Muscle layer of duodenum (tissue), 2 donors: ENCODE measurements at regions not wholly inside any gene's neighbourhood (a gene's known extent, or its start where the extent isn't known, plus 50 kb on each side); places are given as distances from the start of the nearest gene placed in this dataset.
"Not testable (repeated sequence)": the region's sequence is repeated elsewhere in the genome, so short reads cannot be mapped to it uniquely, and the experiment has no call there.

ENCODE experiments used
- H3K27ac ChIP-seq: one replicate; pipeline ENCODE4 v1.7.0; 2013; ENCODE audit warnings: mild to moderate bottlenecking, low read length
- H3K27me3 ChIP-seq: one replicate; pipeline ENCODE4 v1.7.0; 2013; ENCODE audit warnings: low read depth, mild to moderate bottlenecking, control low read depth, low read length
- H3K36me3 ChIP-seq, 2 donors: one replicate each; pipeline ENCODE4 v1.7.0; 2013; ENCODE audit warnings: low read length in 2 of 2, control low read depth in 1 of 2, mild to moderate bottlenecking in 1 of 2; ENCODE audit not compliant: insufficient read depth in 2 of 2, control insufficient read depth in 1 of 2
- H3K4me1 ChIP-seq, 2 donors: one replicate each; pipeline ENCODE4 v1.7.0; 2013; ENCODE audit warnings: low read length in 2 of 2, mild to moderate bottlenecking in 2 of 2, control low read depth in 1 of 2, moderate library complexity in 1 of 2; ENCODE audit not compliant: insufficient read depth in 2 of 2, control insufficient read depth in 1 of 2
- H3K4me3 ChIP-seq, 2 donors: one replicate each; pipeline ENCODE4 v1.7.0; 2013; ENCODE audit warnings: low read length in 2 of 2, low read depth in 1 of 2, mild to moderate bottlenecking in 1 of 2
- H3K9me3 ChIP-seq, 2 donors: one replicate each; pipeline ENCODE4 v1.7.0; 2013; ENCODE audit warnings: low read length in 2 of 2, control low read depth in 1 of 2, mild to moderate bottlenecking in 1 of 2; ENCODE audit not compliant: control insufficient read depth in 1 of 2
- donor health status: healthy.

DNA sequence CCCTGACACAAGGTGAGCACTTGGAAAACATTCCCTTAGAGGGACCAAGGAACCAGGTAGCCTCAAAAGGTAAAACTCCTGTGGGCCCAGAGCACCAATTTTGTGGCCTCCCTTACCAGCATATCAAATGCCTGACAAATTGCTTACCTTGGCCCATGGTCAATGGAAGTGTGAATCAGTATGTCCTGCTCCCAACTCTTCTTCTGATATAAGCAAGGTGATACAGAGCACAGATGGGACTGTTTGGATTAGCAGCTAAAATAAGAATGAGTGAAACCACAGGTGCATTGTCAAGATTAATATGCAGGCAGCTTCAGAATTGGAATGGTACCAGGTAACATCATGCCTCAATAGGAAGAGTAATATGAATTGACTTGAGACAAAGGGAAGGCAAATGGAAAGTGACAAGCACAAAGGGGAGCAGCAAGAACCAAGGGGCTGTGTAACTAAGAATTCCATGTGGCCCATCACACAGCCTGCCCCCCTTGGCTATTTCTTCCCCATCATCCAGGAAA lies 156.8 kb upstream of the KCND3 start:
- Histone ChIP-seq H3K4me3 (no peak overlapping the region), H3K4me1 (peaks cover 0 to 12% of the 10 kb centered on the region in 2 donors), H3K36me3 (no peaks in the 10 kb centered on the region), H3K27ac (no peak overlapping the region), H3K9me3 (peaks cover 0 to 8% of the 10 kb centered on the region in 2 donors), H3K27me3 (no peaks in the 10 kb centered on the region)

DNA sequence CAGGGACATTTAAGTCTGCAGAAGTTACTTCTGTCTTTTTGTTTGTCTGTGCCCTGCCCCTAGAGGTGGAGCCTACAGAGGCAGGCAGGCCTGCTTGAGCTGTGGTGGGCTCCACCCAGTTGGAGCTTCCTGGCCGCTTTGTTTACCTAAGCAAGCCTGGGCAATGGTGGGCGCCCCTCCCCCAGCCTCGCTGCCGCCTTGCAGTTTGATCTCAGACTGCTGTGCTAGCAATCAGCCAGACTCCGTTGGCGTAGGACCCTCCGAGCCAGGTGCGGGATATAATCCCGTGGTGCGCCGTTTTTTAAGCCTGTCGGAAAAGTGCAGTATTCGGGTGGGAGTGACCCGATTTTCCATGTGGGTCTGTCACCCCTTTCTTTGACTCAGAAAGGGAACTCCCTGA lies 170.7 kb upstream of the KCND3 start:
- H3K27me3 ChIP-seq, H3K36me3 ChIP-seq, H3K9me3 ChIP-seq, H3K4me3 ChIP-seq, H3K27ac ChIP-seq, H3K4me1 ChIP-seq: not testable (repeated sequence)

DNA sequence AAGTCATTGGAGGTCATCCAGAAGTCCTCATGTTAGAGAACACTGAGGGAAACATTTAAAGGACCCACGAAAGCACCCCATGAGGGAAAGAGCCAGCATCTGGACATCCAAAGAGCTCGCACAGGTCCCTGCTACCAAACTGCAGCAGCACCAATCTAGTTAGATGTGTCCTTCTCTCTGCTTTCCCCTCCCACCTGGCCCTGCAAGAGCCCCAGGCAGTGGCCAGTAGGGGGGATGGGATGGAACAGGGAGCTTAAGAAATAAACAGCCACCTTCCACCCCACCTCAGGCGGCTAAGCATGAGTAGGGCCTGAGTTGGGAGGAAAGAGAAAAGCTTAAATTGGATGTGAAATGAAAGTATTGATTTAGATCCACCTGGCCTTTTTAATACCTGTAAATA lies 175.9 kb upstream of the KCND3 start:
- Histone ChIP-seq H3K27ac (no peak overlapping the region), H3K4me3 (no peak overlapping the region)

DNA sequence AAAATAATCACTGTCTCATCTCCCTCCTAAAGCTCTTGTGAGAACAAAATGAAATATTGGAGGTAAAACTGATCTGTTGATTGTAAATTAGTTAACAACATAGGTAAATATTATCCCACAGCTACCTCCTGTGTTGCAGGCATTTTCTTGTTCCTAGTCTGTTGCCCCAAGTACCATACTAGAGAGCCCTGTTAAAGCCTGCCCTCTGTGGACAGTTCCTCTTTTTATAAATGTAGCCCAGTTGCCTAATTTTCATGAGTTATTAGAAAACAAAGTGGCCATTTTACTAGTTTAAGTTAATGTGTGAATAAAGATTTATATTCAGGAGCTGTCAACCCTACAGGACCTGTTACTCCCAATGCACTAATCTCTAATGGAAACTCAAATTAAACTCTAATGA lies 180.0 kb upstream of the KCND3 start:
- no peaks in the 10 kb centered on the region for H3K27me3 ChIP-seq
- no peak overlapping the region for H3K4me3 ChIP-seq
- H3K27ac ChIP-seq: no peak overlapping the region
- no peaks in the 10 kb centered on the region for H3K4me1 ChIP-seq
- no peaks in the 10 kb centered on the region for H3K36me3 ChIP-seq
- H3K9me3 ChIP-seq: no peaks in the 10 kb centered on the region

More for the DNA sequence above, 175.9 kb upstream of the KCND3 start:
- no peaks in the 10 kb centered on the region for H3K36me3 ChIP-seq
- H3K4me1 ChIP-seq: no peaks in the 10 kb centered on the region
- no peaks in the 10 kb centered on the region for H3K9me3 ChIP-seq
- H3K27me3 ChIP-seq: no peaks in the 10 kb centered on the region

DNA sequence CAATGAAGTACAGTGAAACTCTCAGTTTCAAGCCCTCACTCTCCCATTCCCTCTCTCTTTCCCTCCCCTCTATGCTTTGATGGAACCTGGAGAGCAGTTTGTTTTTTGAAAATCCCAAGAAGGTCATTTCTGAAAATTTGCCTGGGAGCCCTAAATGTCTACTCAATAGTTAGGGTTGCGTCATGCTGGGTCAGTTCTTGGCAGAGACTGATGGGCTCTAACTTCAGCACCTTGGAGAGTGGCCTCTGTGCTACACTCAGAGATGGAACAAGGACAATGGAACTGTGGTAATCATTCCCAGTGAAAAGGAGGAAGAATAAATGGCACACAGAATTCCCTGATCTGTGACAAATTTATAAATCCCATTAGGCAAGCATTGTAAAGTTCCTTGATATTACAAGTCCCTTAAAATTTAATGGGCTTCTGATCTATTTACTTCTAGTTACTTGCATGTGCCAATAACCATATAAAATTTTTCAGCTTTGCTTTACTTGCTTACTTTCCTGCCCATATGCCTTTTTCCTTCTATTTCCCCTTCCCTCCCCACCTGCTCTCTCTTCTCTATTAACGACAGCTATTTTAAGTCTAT lies 182.9 kb upstream of the KCND3 start:
- Histone ChIP-seq H3K36me3 (no peaks in the 10 kb centered on the region), H3K4me3 (no peak overlapping the region), H3K9me3 (no peaks in the 10 kb centered on the region)

DNA sequence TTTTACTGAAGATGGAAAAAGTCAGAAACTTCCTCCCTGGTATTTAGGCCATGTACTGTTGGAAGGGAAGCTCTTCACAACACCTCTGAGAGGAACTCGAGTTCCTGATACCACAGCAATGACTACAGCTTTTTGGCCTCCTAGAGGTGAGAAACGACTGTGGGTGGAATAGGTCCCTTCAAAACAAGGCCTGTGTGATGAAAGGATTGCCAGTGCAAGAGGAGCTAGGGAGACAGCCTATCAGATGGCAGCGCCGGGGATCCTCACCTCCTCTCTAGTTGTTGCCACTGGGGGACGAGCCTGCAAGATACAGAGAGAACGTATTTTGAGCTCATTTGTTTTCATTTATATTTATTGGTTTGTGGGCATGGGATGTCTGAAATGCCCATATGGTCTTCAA lies 187.8 kb upstream of the KCND3 start:
- Histone ChIP-seq H3K9me3 (no peaks in the 10 kb centered on the region), H3K4me3 (no peak overlapping the region), H3K4me1 (no peaks in the 10 kb centered on the region)

More for the DNA sequence above, 182.9 kb upstream of the KCND3 start:
- Histone ChIP-seq H3K4me1 (no peaks in the 10 kb centered on the region), H3K27ac (no peak overlapping the region), H3K27me3 (no peaks in the 10 kb centered on the region)

DNA sequence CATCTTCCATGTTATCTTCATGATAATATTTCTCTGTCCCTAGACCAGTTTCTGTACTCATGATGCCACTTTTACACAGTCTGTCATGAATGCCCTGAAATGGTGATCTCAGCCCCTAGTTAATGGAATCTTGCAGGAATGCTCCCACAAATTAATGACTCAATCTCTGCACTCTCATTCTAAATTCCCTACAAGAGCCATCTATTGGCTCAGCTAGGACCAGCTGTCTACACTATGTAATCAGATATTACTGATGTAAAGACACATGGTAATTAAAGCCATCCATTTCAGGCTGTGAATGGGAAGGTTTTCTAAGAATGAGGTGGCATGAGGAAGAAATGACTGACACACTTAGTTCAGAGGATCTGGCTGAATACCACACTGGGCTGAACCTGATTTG lies 199.1 kb upstream of the KCND3 start:
- Histone ChIP-seq H3K27ac (no peak overlapping the region), H3K4me3 (no peak overlapping the region), H3K36me3 (no peaks in the 10 kb centered on the region), H3K27me3 (no peaks in the 10 kb centered on the region), H3K9me3 (no peaks in the 10 kb centered on the region), H3K4me1 (no peaks in the 10 kb centered on the region)

More for the DNA sequence above, 187.8 kb upstream of the KCND3 start:
- no peak overlapping the region for H3K27ac ChIP-seq
- H3K27me3 ChIP-seq: no peaks in the 10 kb centered on the region
- no peaks in the 10 kb centered on the region for H3K36me3 ChIP-seq

DNA sequence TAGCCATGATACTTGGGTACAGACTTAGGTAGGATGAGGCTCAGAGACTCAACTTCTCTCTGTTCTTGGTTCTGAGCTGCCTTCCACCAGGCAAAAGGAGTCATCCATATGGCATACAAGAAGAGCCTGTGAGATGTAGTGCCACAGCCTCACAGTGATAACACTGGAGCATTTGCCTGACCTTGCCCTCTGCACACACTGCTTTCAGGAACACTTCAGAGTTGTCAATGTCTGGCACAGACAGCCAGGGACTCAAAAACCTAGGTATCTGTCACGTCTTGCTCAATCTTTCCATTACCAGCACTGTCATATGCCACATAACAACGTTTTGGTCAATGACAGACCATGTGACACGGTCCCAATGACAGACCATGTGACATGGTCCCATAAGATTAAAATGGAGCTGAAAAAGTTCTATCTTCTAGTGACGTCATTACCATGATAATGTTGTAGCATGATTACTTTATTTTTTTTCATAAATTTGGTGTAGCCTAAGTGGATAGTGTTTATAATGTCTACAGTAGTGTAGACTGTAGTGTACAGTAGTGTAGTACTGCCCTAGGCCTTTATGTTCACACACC lies 199.9 kb upstream of the CTTNBP2NL start:
- Histone ChIP-seq H3K27ac (no peak overlapping the region), H3K4me1 (no peaks in the 10 kb centered on the region), H3K27me3 (no peaks in the 10 kb centered on the region), H3K36me3 (no peaks in the 10 kb centered on the region), H3K4me3 (no peak overlapping the region), H3K9me3 (peaks cover 0 to 3% of the 10 kb centered on the region in 2 donors)

DNA sequence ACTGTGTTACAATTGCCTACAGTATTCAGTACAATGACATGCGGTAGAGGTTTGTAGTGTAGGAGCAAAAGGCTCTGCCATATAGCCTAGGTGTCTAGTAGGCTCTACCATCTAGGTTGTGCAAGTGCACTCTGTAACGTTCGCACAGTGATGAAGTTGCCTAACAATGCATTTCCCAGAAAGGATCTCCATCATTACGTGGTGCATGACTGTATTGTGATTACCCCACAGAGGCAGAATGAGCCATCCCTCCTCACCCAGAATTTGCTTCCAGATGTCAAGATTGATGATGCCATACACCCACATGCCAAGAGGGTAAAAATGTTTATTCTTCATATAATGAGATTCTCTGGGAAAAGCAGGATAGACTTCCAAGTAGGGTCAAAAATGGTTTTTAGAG lies 199.3 kb upstream of the CTTNBP2NL start:
- H3K36me3 ChIP-seq: no peaks in the 10 kb centered on the region
- peaks cover 0 to 3% of the 10 kb centered on the region in 2 donors for H3K9me3 ChIP-seq
- H3K4me3 ChIP-seq: no peak overlapping the region
- H3K4me1 ChIP-seq: no peaks in the 10 kb centered on the region
- no peak overlapping the region for H3K27ac ChIP-seq
- H3K27me3 ChIP-seq: no peaks in the 10 kb centered on the region

DNA sequence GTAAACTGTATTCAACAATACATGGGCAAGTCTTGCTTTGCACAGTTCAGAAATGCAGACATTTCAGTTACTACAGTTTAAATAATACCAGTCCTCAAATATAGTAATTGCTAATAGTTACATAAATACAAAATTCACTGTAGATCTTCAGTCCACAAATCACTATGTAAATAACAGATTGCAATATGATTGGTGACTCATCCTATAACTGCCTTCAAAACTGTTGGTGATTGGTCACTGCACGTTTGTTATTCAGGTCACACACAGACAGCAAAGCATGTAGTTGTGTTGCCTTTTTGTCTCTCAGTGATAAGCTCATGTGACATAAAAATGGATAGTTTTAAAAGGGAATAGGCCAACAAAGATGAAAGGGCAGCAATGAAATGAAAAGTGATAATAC lies 186.5 kb upstream of the CTTNBP2NL start:
- Histone ChIP-seq H3K27me3 (no peaks in the 10 kb centered on the region), H3K27ac (no peak overlapping the region), H3K4me3 (no peak overlapping the region), H3K36me3 (no peaks in the 10 kb centered on the region), H3K9me3 (peaks cover 0 to 4% of the 10 kb centered on the region in 2 donors), H3K4me1 (no peaks in the 10 kb centered on the region)

DNA sequence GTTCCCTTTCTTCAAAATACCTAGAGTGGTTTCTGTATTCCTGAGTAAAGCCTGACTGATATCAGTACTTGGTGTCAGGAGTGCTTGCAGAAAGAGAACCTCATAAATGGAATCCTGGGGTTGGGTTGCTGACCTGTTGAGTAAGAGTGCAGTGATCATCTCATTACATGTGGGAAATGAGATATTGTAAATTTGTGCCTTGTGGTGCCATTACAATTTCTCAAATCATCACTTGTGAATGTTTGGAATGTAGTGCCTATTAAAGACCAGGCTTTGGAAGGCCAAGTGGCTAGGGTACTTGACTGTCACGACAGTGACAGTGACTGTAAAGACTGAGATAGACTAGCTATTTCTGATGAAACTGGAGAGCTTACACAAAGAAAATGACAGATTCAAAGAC lies 176.7 kb upstream of the CTTNBP2NL start:
- Histone ChIP-seq H3K4me3 (no peak overlapping the region), H3K27ac (no peak overlapping the region), H3K36me3 (no peaks in the 10 kb centered on the region), H3K27me3 (no peaks in the 10 kb centered on the region), H3K4me1 (no peaks in the 10 kb centered on the region), H3K9me3 (no peaks in the 10 kb centered on the region)

DNA sequence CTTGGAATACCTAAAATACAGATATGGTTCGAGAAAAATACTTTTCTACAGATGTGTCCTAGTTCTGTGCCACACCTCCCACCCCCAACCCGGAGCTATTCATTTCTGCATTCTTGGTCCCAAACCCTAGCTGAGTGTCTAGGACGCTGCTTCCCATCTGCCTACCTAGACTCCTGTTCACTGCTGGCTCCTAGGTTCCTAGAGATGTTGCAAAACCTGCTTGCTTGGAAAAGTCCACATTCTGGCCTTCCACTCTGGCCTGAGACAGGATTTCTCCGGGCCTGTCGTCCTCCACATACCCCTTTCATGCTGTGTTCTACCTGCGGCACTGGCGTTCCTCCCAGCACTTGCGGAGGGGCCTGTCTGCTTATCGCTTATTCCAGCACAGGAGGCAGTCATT lies 165.8 kb upstream of the CTTNBP2NL start:
- H3K27me3 ChIP-seq: no peaks in the 10 kb centered on the region
- no peak overlapping the region for H3K27ac ChIP-seq
- no peaks in the 10 kb centered on the region for H3K36me3 ChIP-seq

More for the DNA sequence above, 165.8 kb upstream of the CTTNBP2NL start:
- no peak overlapping the region for H3K4me3 ChIP-seq
- H3K9me3 ChIP-seq: peaks cover 0 to 2% of the 10 kb centered on the region in 2 donors
- no peaks in the 10 kb centered on the region for H3K4me1 ChIP-seq
